ENCODE measurements at regions not wholly inside any gene's neighbourhood (a gene's known extent, or its start where the extent isn't known, plus 50 kb on each side); places are given as distances from the start of the nearest gene placed in this dataset.

- DNase-seq (ENCODE audit: low read depth): no peak
- TF ChIP-seq, protein P1, sequence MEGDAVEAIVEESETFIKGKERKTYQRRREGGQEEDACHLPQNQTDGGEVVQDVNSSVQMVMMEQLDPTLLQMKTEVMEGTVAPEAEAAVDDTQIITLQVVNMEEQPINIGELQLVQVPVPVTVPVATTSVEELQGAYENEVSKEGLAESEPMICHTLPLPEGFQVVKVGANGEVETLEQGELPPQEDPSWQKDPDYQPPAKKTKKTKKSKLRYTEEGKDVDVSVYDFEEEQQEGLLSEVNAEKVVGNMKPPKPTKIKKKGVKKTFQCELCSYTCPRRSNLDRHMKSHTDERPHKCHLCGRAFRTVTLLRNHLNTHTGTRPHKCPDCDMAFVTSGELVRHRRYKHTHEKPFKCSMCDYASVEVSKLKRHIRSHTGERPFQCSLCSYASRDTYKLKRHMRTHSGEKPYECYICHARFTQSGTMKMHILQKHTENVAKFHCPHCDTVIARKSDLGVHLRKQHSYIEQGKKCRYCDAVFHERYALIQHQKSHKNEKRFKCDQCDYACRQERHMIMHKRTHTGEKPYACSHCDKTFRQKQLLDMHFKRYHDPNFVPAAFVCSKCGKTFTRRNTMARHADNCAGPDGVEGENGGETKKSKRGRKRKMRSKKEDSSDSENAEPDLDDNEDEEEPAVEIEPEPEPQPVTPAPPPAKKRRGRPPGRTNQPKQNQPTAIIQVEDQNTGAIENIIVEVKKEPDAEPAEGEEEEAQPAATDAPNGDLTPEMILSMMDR (IDR thresholded peaks at IDR 0.05; ENCODE audit: control insufficient read depth, insufficient read depth, low read depth, low read length, missing control alignments): no peak
- no peak overlapping the region for H3K4me3 ChIP-seq (ENCODE audit: control insufficient read depth, low read depth, low read length)
Observed at GRCh38 chr13:103695320-103695719, 629.1 kb upstream of the SLC10A2 start.

- TF ChIP-seq, protein P1 (IDR thresholded peaks at IDR 0.05; ENCODE audit: control insufficient read depth, insufficient read depth, low read depth, low read length, missing control alignments): no peak
- no peak for DNase-seq (ENCODE audit: low read depth)
- H3K4me3 ChIP-seq (ENCODE audit: control insufficient read depth, low read depth, low read length): no peak overlapping the region
Observed at GRCh38 chr13:103694471-103694870, 628.3 kb upstream of the SLC10A2 start.

DNA sequence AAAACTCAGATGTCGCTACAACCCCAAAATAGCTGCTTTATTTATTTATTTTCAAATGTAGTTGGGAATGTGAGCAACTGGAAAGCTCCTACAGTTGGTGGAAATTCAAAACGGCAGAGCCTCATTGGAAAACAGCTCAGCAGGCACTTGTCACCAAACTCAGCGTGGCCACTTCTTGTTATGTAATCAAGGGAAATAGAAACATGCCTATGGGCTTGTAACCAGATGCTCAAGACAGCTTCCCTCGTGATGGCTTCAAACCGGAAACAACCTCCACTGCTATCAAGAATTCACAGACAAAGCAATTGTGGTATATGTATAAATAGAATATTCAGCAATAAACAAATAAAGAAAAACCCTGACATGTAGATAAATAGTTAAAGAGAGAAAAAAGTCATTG lies 627.8 kb upstream of the SLC10A2 start:
- no peak for DNase-seq (ENCODE audit: low read depth)
- TF ChIP-seq, protein P1 (IDR thresholded peaks at IDR 0.05; ENCODE audit: control insufficient read depth, insufficient read depth, low read depth, low read length, missing control alignments): no peak
- no peak overlapping the region for H3K4me3 ChIP-seq (ENCODE audit: control insufficient read depth, low read depth, low read length)

GRCh38 chr13:103692442-103692841 lies 626.2 kb upstream of the SLC10A2 start:
- no peak for DNase-seq (ENCODE audit: low read depth)
- TF ChIP-seq, protein P1 (IDR thresholded peaks at IDR 0.05; ENCODE audit: control insufficient read depth, insufficient read depth, low read depth, low read length, missing control alignments): no peak
- no peak overlapping the region for H3K4me3 ChIP-seq (ENCODE audit: control insufficient read depth, low read depth, low read length)

DNA sequence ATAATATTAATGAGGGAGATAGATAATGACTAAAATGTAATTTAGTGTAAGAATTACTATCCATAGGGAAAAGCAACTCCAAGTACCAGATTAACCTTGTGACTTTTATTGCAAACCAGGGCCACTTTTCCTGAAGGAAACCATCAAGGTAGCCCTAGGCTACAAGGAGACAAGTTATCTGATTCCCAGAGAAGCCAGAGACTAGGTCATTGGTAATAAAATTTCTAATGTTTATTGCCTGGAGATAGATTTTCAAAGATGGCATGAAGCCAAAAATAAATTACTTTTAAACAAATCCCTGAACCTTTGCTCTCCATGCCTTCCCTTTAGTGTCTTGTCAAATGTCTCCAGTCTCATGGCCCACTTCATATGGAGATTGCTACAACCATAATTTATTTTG lies 610.1 kb upstream of the SLC10A2 start:
- TF ChIP-seq, protein P1 (IDR thresholded peaks at IDR 0.05; ENCODE audit: control insufficient read depth, insufficient read depth, low read depth, low read length, missing control alignments): no peak
- H3K4me3 ChIP-seq (ENCODE audit: control insufficient read depth, low read depth, low read length): no peak overlapping the region
- DNase-seq (ENCODE audit: low read depth): no peak

GRCh38 chr13:103671547-103671946 lies 605.3 kb upstream of the SLC10A2 start:
- no peak for DNase-seq (ENCODE audit: low read depth)
- no peak overlapping the region for H3K4me3 ChIP-seq (ENCODE audit: control insufficient read depth, low read depth, low read length)
- TF ChIP-seq, protein P1 (IDR thresholded peaks at IDR 0.05; ENCODE audit: control insufficient read depth, insufficient read depth, low read depth, low read length, missing control alignments): no peak

DNA sequence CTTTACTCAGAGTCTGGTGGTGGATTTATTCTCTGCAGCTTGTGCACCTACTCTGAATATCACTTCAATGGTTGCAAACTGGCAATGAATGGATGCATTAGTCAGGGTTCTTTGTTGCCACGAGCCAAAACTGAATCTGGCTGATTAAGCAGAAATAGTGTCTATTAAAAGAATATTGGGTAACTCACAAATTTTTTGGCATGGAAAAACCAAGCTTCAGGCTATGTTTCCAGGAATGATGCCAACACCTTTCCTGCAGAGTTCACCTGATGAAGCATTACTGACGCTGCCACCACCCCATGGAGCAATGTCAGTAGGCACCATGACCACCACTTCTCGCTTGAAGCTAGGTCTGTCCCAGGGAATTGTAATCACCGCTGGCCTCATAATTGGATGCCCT lies 597.8 kb upstream of the SLC10A2 start:
- no peak overlapping the region for H3K4me3 ChIP-seq (ENCODE audit: control insufficient read depth, low read depth, low read length)
- DNase-seq (ENCODE audit: low read depth): no peak
- TF ChIP-seq, protein P1 (IDR thresholded peaks at IDR 0.05; ENCODE audit: control insufficient read depth, insufficient read depth, low read depth, low read length, missing control alignments): no peak

All from AG09309 (cell line).